GM18868 (cell line): ENCODE measurements at regions not wholly inside any gene's neighbourhood (a gene's known extent, or its start where the extent isn't known, plus 50 kb on each side); places are given as distances from the start of the nearest gene placed in this dataset.
"Not testable (repeated sequence)": the region's sequence is repeated elsewhere in the genome, so short reads cannot be mapped to it uniquely, and the experiment has no call there.

Experiments
- ATAC-seq: cut with Tn5 transposase; IDR thresholded peaks from one replicate; pipeline ENCODE4 v1.9.1; 2021; ENCODE audit warnings: mild to moderate bottlenecking, moderate library complexity; ENCODE audit not compliant: unreplicated experiment

DNA sequence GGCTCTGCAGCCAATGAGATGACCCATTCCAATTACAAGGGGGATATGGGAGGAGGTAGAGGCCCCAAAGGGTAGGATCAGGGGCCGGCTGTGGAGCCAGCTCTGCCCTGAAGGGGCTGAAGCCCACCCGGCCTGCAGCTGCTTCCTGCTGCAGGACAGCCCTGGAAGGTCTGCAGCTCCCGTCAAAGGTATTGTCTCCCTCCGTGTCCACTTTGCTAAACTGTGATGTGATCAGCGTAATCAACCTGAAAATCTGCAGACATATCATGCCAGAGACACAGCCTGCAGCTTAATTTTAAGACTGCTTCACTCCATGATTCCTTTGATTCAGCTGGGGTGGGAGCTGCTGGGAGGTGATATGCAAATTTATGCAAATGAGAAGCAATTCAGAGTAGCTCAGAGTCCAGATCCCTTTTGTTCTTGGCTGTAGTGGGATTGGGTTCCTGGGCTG is 90.7 kb downstream of the GADD45G start:
- ATAC-seq: no peak

DNA sequence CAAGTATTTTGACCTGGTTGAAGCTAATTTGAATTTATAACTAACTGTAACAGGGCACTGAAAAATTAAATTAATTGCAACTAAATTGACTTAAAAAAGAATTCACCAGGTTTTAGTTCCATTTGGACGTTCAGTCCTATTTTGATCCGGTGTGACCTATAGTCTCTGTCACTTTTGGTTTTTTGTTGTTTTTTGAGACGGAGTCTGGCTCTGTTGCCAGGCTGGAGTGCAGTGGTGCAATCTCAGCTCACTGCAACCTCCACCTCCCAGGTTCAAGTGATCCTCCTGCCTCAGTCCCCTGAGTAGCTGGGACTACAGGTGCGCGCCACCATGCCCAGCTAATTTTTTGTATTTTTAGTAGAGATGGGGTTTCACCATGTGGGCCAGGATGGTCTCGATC is 91.2 kb downstream of the GADD45G start:
- ATAC-seq: not testable (repeated sequence)

DNA sequence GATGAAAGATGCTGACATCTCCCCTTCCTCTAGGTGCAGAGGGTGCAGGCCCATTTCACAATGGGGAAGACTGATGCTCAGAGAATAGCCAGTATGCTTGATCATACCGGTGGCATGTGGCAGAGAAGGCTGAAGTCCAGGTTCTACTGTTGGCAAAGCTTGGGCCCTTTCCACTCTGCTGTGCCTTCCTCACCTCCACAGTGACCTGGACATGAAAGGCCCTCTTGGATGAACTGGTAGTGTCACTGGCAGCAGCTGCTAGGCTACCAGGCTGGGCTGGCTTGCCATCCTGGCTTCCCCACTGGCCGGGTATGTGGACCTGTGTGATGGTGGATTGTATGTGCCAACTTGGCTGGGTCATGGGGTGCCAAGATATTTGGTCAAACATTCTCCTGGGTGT is 92.0 kb downstream of the GADD45G start:
- no peak for ATAC-seq

DNA sequence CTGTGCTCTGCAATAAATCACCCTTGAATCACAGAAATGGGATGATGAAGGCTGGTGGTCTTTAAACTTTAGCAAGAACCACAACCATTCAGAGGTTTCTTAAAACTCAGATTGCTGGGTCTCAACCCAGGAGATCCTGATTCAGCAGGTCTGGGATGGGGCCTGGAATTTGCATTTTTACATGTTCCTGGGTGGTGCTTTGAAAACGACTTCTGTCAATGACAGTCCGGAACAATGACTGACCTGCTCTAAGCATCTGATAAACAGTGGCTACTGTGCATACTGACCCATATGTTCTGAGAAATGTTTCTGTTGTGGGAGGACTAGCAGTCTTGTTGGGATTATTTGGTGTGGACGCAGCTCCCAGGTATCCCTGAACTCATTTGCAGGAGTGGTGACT is 92.7 kb downstream of the GADD45G start:
- ATAC-seq: no peak

DNA sequence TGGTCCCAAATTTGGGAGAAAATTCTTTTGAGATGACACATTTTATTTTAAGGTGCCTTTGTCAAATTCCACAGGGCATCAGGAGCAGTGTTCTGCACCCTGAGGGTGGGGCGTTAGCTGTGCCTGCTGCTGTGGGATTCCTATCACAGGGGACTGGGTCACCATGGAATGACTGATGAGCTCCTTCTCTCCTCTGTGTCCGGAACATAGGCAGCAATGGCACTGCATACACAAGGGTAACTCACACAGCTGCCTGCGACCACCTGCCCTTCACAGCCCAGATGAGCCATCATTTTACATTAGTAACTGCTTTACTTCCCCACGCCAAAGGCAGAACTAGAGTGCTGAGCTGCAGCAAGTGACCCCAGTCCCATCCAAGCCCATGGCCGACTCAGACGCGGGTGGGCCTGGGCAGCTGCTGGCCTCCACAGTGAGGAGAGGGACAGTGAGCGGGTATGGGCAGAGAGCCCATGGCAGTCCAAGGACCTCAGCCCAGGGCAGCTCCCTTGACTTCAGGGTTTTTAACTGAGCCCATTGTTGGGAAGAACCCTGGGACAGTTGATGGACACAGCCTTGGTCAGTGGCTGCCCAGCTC is 93.7 kb downstream of the GADD45G start:
- no peak for ATAC-seq

DNA sequence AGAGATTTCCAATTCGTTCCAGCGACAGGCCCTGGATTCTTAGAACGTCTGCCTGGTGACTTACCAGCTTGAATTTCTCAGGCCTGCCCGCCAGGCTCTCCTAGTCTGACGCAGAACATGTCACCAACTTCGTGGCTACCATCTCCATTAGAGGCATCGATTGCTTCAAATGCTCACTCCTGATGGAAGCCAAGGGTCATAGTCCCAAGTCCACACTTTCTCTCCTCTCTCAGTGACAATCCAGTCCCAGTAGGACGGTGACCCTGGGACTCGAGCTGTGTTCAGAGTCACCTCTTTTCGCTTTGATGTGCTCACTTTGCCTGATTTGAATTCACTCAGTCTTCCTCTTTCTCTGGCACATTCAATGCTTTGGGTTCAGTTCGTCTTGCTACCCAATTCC is 94.8 kb downstream of the GADD45G start:
- no peak for ATAC-seq

DNA sequence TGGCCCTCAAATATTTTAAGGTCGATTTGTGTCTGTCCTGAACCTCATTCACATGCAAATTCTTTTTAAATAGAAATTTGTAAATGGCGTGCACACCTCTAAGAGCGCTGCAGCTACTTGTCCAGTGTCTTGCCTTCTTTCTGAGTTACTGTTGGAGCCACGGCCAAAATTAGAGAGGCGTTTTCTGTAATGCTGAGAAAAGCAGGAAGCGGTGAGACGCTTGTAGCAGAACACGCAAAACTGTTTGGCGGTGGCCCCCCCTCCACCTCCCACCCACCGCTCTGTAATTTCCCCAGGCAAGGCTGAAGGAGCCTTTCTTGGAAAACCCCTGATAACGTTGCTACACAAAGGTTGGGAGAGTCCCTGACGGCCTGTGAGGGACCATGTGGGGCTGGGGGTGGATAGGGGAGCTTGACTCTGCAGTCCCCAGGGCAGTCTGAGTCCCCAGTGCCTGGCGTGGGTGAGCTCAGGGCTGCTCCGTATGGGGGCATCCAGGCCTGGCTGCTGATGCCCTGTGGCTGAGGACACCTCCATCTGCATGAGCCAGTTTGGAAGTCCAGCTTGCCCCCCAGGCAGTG is 96.5 kb downstream of the GADD45G start:
- peak; percentile 80 for ATAC-seq

DNA sequence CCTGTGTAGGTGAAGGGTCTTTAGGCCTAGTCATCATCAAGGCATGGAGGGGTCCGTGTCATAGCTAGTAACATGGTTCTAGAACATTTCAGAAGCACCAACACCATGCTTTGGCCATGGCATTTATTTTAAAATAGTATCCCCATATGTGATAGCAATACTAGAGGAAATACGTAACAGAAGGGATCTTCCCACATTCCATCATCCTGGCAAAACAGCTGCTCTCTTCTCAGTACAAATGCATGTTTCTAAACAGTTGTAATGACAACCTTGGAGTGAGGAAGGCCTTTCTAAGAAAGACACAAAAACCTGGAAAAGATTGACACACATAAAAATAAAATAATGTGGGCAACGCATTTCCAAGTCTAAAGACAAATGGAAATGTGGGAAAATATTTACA is 97.6 kb downstream of the GADD45G start:
- ATAC-seq: no peak

DNA sequence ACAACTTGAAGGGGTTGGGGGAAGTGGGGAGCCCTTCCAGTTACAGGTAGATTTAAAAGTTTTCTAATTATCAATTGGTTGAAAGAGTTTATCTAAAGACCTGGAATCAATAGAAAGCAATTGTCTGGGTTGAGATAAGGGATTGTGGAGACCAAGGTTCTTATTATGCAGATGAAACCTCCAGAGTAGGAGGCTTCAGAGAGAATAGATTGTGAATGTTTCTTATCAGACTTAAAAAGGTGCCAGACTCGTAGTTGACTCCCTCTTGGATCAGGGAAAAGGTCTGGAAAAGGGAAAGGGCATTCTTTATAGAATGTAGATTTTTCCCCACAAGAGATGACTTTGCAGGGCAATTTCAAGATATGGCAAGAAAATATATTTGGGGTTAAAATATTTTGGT is 100.8 kb downstream of the GADD45G start:
- no peak for ATAC-seq

DNA sequence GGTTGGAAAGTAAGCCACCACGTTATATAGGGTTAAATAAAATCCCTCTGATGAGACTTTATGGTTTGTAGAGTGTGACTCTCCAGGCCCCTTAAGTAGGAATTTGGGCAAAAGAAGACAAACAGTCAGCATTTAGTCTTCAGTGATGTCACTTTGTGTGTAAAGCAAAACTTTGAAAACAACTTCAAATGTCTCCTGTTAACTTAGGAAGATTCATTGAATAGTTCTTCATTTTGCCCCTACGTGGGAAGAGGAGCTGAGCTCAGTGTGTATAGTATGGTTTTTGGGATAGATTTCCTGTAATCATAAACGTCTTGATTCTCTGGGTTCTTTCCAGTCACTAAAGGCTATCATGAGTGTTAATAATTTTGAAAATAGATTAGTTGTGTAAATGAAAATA is 101.3 kb downstream of the GADD45G start:
- ATAC-seq: no peak

DNA sequence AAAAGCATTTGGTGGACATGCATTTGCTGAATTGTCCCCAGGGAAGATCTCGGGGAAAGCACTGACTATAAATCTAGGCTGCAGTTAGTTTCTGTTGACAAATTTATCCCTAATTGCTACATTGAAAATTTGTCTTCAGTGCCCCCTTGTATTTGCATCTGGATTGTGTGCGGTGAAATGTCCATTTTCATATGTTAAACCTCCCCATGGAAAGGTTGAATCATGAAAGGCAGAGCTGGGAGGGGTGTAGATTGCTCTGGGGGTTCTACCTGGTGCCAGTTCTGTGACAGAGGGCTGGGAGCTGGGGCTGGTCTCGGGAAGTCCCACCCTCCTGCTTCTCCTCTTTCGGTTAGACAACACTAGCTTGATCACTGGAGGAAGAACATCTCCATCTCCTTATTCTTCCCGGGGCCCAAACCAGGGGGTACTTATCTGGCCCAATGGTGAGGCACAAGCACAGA is 101.9 kb downstream of the GADD45G start:
- peak; percentile 68 for ATAC-seq

DNA sequence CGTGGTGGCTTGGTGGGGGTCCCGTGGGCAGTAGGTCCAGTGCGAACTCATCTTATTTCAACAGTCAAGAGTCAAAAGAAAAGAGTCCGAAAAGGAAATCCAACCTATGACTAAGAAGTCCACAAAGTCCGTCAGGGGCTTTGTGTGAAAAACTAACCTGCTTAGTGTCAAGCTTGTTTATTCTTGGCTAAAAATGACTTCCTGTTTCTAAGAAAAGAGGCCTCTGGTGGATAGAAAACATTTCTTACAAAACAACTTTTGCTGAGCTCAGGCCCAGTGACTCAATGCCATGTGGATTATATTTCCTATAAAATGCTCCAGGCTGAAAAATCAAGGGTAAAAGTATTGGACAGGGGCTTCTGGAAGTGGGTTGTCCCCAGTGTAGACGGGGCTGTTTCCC is 105.9 kb downstream of the GADD45G start:
- no peak for ATAC-seq

DNA sequence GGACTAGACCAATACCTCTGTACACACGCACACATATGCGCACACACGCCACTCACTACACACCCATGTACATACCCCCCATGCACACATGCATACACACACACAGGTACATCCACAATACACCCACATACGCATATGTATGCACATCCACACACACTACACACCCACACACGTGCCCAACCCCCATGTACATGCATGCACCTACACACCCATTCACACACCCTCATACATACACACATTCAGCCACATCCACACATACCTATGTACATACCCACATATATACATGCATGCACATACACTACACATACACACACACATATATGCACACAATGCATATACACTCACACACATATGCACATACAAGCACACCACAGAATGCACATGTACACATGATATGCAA is 107.1 kb downstream of the GADD45G start:
- ATAC-seq: no peak

DNA sequence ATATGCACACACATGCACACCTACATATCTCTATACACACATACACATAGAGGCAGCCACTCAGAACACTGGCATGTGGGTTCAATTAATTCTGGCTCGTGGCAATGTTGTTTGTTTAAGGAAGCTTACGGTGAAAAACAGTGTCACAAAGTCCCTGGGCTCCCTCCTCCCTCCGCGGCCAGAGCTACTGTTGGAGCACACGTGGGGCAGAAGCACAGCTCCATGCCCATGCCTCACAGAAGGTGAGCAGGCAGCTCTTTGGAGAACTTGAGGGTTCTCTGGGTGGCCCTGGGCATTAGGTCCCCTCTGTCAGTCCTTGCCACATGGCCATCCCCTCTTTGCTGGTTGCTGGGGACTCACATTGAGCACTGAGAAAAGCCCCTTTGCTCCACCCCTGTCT is 107.5 kb downstream of the GADD45G start:
- no peak for ATAC-seq

DNA sequence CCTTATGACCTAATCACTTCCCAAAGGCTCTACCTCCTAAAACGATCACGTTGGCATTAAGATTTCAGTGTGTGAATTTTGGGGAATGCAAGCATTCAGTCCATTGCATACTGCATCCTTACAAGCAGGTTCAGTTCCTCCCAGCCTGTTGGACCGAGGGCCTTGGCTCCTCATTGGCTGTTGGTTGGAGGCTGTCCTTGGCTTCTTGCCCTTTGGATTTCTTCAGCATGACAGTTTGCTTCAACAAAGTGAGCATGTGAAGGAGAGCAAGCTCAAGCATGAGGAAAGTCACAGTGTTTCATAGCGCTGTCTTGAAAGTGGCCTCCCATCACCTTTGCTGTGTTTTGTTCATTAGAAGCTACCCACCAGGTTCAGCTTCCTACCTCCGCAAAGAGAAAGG is 109.5 kb downstream of the GADD45G start:
- no peak for ATAC-seq

DNA sequence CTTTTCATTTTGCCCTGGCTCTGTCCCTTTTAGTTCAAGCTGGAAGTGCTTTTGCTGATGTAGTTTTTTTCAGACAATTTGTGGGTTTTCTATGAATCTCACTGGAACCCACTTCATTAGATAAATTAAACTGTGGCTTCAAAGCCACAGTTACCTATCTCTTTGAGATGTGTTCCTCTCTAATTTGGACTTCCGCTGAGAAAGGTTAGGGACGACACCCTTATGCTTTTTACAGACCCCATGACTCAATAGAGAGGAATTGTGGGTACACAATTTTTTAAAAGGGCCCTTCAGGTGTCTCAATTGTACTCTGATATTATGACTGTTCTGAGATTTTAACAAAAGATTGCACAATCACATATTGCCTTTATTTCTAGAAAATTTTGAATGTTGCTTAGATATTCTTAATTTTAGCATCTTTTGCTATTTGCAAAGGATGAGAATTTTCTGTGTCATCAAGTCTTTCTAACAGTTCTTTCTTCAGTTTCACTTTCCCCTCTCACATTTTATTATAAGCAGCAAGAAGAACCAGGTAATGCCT is 110.6 kb downstream of the GADD45G start:
- ATAC-seq: no peak

DNA sequence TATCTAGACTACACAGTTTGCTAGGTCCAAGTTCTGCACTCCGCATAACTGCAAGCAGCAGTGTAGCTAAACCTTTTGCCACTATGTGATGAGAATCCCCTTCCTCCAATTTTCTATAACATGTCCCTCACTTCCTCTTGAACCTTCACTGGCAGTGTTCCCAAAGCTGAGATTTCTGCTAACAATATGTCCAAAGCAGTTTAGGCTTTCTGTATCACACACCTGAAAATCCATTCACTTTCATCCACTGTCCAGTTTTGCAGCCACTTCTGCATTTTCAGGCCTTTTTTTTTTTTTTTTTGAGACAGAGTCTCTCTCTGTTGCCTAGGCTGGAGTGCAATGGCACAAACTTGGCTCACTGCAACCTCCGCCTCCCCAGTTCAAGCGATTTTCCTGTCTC is 111.1 kb downstream of the GADD45G start:
- no peak for ATAC-seq

DNA sequence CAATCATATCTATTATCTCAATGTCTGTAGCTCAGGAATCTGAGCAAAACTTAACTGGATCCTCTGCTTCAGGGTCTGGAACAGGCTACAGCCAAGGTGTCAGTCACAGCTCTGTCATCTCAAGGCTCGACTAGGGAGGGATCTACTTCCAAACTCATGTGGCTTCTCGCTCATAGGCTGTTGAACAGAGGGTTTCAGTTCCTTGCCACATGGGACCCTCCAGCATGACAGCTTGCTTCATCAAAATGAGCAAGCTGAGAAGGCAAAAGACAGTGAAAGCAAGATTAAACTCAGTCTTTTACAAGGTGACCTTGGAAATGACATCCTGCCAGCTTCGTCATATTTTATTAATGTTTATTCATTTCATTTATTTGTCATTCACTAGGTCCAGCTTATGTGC is 111.7 kb downstream of the GADD45G start:
- no peak for ATAC-seq

DNA sequence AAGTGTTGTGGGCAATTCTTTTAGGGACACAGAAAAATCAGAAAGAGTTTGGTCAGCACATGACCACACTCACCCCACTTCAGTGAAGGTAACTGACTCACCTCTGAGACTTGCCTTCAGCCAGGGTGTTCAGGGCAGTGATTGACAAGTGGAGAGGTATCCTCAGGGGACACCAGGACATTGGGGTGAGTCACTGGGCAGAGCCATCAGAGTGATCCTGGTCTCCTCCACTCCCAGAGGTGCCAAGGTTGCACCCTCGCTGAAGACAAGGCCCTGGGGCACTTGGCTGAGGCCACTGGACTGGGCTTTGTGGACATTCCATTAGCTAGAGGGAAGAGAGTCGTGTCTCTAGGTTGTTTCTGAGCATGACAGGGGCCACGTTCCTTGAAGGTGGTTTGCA is 113.4 kb downstream of the GADD45G start:
- ATAC-seq: no peak

DNA sequence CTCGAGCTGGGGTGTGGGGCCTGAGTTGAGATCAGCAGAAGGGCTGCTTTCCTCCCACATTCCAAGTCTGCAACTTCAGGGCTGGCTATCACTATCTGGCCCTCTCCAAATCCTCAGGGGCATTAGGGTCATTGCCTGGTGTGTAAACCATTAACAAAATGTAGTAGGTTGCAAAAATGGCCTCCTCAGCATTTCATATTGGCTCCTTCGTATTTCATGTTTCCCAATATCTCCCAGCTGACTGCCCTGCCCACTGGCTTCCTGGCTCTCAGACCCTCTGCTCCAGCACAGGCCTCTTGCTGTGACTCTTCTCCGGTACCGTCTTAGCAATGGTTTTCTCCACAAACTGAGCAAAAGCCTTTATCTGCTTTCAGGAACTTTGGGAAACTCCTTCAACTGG is 113.8 kb downstream of the GADD45G start:
- ATAC-seq: no peak

DNA sequence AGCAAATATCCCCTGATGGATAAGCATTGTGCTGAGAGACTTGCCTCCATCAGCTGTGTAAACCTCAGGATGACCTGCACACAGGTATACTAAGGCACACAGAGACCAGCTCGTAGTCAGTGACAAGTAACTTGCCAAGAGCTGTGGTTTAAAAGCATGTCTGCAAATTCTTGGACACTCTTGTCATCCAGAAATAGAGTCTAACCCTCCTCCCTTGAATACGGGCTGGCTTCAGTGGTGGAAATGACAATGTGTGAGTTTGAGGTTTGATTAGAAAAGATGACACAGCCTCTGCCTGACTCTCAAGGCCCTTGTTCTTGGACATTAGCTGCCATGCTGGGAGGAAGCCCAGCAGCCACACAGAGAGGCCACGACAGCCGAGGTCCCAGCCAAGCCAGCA is 114.4 kb downstream of the GADD45G start:
- no peak for ATAC-seq

DNA sequence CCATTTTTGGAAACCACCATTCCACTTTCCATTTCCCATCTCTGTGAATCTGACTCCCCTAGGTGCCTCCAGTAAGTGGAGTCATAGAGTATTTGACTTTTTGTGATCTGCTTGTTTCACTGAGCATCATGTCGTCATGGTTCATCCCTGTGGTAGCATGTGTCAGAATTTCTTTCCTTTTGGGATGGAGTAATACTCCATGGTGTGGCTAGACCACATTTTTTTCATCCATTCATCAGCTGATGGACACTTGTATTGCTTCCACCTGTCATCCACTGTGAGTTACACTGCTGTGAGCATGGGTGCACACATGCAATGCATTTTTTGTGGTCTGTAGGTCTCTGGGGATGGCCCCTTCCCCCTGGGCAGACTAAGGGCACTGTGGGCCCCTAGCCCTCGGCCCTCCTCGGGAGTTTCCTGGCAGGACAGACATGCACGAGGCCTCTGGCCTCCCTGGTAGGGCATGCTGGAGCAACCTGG is 115.9 kb downstream of the GADD45G start:
- no peak for ATAC-seq
